Endodermal cell (in vitro differentiated cells): ENCODE measurements at regions not wholly inside any gene's neighbourhood (a gene's known extent, or its start where the extent isn't known, plus 50 kb on each side); places are given as distances from the start of the nearest gene placed in this dataset.

Source experiments
- DNase-seq: peaks from one replicate; pipeline ENCODE4 v3.0.0-alpha.2; 2017
- H3K27ac ChIP-seq: 2 replicates; pipeline ENCODE4 v1.5.1; 2013; ENCODE audit warnings: mild to moderate bottlenecking, low read depth, low read length, moderate library complexity
- H3K27me3 ChIP-seq: 2 replicates; pipeline ENCODE4 v1.6.1; 2013; ENCODE audit warnings: mild to moderate bottlenecking, low read length, moderate library complexity; ENCODE audit not compliant: insufficient read depth, control insufficient read depth, poor library complexity, severe bottlenecking
- H3K36me3 ChIP-seq: 2 replicates; pipeline ENCODE4 v1.7.0; 2013; ENCODE audit warnings: mild to moderate bottlenecking, low read length, moderate library complexity; ENCODE audit not compliant: control insufficient read depth, insufficient read depth
- H3K4me1 ChIP-seq: one replicate; pipeline ENCODE4 v1.7.0; 2013; ENCODE audit warnings: low read length; ENCODE audit not compliant: control insufficient read depth, insufficient read depth
- H3K4me3 ChIP-seq: 2 replicates; pipeline ENCODE4 v1.5.1; 2013; ENCODE audit warnings: mild to moderate bottlenecking, low read length, moderate library complexity
- H3K9ac ChIP-seq: 2 replicates; pipeline ENCODE4 v1.6.1; 2013; ENCODE audit warnings: mild to moderate bottlenecking, low read length, moderate library complexity; ENCODE audit not compliant: poor library complexity, severe bottlenecking; ENCODE audit errors: extremely low read depth
- H3K9me3 ChIP-seq: 2 replicates; pipeline ENCODE4 v1.6.1; 2013; ENCODE audit warnings: mild to moderate bottlenecking, low read length, moderate library complexity; ENCODE audit not compliant: control insufficient read depth
- H3K27ac Mint-ChIP-seq: 2 replicates; pipeline ENCODE4 v1.8.0; 2020; ENCODE audit warnings: mixed read lengths
- H3K27me3 Mint-ChIP-seq: 2 replicates; pipeline ENCODE4 v1.8.0; 2021; ENCODE audit warnings: mild to moderate bottlenecking, mixed read lengths; ENCODE audit not compliant: insufficient read depth
- H3K36me3 Mint-ChIP-seq: 2 replicates; pipeline ENCODE4 v1.8.0; 2020; ENCODE audit warnings: low read depth, mixed read lengths
- H3K4me1 Mint-ChIP-seq: 2 replicates; pipeline ENCODE4 v1.8.0; 2020; ENCODE audit warnings: mixed read lengths
- H3K4me3 Mint-ChIP-seq: 2 replicates; pipeline ENCODE4 v1.8.0; 2020; ENCODE audit warnings: mild to moderate bottlenecking, moderate library complexity, mixed read lengths
- H3K9me3 Mint-ChIP-seq: 2 replicates; pipeline ENCODE4 v1.8.0; 2020; ENCODE audit warnings: mild to moderate bottlenecking, mixed read lengths
- WGBS, 2 experiments: methylation state at CpG; one replicate each; pipeline versions ENCODE4 v1.1.5 to v1.1.7; 2013; ENCODE audit warnings: missing lambda C conversion rate in 2 of 2, mixed read lengths in 1 of 2; ENCODE audit not compliant: insufficient coverage in 1 of 2, insufficient read length in 1 of 2; 5-methylcytosine and 5-hydroxymethylcytosine counted together
- TF ChIP-seq, protein P1 (sequence below): fragments of 200-600 bp; sonication (generic); conservative IDR thresholded peaks from 2 replicates; pipeline ENCODE4 v1.5.0; 2021; ENCODE audit warnings: antibody characterized with exemption, mild to moderate bottlenecking

- Histone ChIP-seq H3K9ac (no peak overlapping the region), H3K4me3 (no peak overlapping the region), H3K4me1 (no peaks in the 10 kb centered on the region), H3K27me3 (no peaks in the 10 kb centered on the region), H3K27ac (no peak overlapping the region), H3K9me3 (peaks cover 10% of the 10 kb centered on the region), H3K36me3 (no peaks in the 10 kb centered on the region)
- H3K4me1 Mint-ChIP-seq, result peaks cover 13% of the 10 kb centered on the region
- H3K27ac Mint-ChIP-seq, result no peak overlapping the region
- no peaks in the 10 kb centered on the region for H3K36me3 Mint-ChIP-seq
- no peak overlapping the region for H3K4me3 Mint-ChIP-seq
- DNase-seq, result no peak
- H3K27me3 Mint-ChIP-seq, result no peaks in the 10 kb centered on the region
- no peaks in the 10 kb centered on the region for H3K9me3 Mint-ChIP-seq
- 94% methylated on average over 1 of the region's 1 CpG; no CpG with 5 or more reads in 1 of the 2 experiments for WGBS, 2 experiments
- TF ChIP-seq, protein P1, sequence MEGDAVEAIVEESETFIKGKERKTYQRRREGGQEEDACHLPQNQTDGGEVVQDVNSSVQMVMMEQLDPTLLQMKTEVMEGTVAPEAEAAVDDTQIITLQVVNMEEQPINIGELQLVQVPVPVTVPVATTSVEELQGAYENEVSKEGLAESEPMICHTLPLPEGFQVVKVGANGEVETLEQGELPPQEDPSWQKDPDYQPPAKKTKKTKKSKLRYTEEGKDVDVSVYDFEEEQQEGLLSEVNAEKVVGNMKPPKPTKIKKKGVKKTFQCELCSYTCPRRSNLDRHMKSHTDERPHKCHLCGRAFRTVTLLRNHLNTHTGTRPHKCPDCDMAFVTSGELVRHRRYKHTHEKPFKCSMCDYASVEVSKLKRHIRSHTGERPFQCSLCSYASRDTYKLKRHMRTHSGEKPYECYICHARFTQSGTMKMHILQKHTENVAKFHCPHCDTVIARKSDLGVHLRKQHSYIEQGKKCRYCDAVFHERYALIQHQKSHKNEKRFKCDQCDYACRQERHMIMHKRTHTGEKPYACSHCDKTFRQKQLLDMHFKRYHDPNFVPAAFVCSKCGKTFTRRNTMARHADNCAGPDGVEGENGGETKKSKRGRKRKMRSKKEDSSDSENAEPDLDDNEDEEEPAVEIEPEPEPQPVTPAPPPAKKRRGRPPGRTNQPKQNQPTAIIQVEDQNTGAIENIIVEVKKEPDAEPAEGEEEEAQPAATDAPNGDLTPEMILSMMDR, result no peak
Measured at GRCh38 chr3:152053866-152054265, 180.4 kb downstream of the SUCNR1 start.

- no peak overlapping the region for H3K27ac Mint-ChIP-seq
- WGBS, 2 experiments, result 90 to 100% methylated on average over 2 to 3 of the region's 3 CpGs
- H3K9me3 Mint-ChIP-seq, result no peaks in the 10 kb centered on the region
- no peaks in the 10 kb centered on the region for H3K36me3 ChIP-seq
- H3K4me1 Mint-ChIP-seq, result peaks cover 15% of the 10 kb centered on the region
- H3K27me3 ChIP-seq, result no peaks in the 10 kb centered on the region
- no peak for DNase-seq
- no peak overlapping the region for H3K27ac ChIP-seq
- TF ChIP-seq, protein P1, result no peak
- no peaks in the 10 kb centered on the region for H3K4me1 ChIP-seq
- no peak overlapping the region for H3K4me3 Mint-ChIP-seq
- no peak overlapping the region for H3K9ac ChIP-seq
- no peaks in the 10 kb centered on the region for H3K36me3 Mint-ChIP-seq
- no peaks in the 10 kb centered on the region for H3K27me3 Mint-ChIP-seq
- H3K4me3 ChIP-seq, result no peak overlapping the region
- H3K9me3 ChIP-seq, result peaks cover 10% of the 10 kb centered on the region
Measured at GRCh38 chr3:152054315-152054714, 180.9 kb downstream of the SUCNR1 start.

DNA sequence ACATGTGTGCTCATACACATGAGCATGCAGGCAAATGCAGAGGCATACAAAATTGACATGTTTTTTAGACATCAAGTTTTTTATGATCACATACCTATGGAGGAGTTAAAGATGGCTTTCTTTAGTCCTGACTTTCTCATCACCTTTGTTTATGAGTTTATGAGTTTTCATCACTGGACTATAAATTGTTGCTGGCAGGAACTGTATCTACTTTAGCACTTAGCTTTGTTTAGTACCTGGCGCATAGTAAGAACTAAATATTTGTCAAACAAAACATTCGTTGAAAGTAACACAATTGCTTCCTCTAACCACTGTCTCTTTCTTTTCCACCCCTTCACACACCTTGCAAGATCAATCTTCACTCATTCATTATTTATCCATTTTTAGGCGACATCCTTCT is 182.6 kb downstream of the SUCNR1 start:
- H3K4me1 ChIP-seq, result peaks cover 5% of the 10 kb centered on the region
- H3K36me3 ChIP-seq, result no peaks in the 10 kb centered on the region
- Mint-ChIP-seq H3K4me3 (no peak overlapping the region), H3K27ac (no peak overlapping the region), H3K27me3 (no peaks in the 10 kb centered on the region), H3K9me3 (no peaks in the 10 kb centered on the region), H3K36me3 (no peaks in the 10 kb centered on the region), H3K4me1 (peaks cover 29% of the 10 kb centered on the region)
- no peak overlapping the region for H3K27ac ChIP-seq
- WGBS, 2 experiments, result 90 to 100% methylated on average over 3 of the region's 3 CpGs
- TF ChIP-seq, protein P1, result no peak
- no peaks in the 10 kb centered on the region for H3K27me3 ChIP-seq
- no peak overlapping the region for H3K9ac ChIP-seq
- peaks cover 10% of the 10 kb centered on the region for H3K9me3 ChIP-seq
- no peak for DNase-seq
- no peak overlapping the region for H3K4me3 ChIP-seq
